Globus pallidus (tissue), 1 donor: ENCODE measurements at regions not wholly inside any gene's neighbourhood (a gene's known extent, or its start where the extent isn't known, plus 50 kb on each side); places are given as distances from the start of the nearest gene placed in this dataset.

Experiments
- DNase-seq: peaks from one replicate; pipeline ENCODE4 v3.0.0-alpha.2; 2015; ENCODE audit warnings: low spot score

DNA sequence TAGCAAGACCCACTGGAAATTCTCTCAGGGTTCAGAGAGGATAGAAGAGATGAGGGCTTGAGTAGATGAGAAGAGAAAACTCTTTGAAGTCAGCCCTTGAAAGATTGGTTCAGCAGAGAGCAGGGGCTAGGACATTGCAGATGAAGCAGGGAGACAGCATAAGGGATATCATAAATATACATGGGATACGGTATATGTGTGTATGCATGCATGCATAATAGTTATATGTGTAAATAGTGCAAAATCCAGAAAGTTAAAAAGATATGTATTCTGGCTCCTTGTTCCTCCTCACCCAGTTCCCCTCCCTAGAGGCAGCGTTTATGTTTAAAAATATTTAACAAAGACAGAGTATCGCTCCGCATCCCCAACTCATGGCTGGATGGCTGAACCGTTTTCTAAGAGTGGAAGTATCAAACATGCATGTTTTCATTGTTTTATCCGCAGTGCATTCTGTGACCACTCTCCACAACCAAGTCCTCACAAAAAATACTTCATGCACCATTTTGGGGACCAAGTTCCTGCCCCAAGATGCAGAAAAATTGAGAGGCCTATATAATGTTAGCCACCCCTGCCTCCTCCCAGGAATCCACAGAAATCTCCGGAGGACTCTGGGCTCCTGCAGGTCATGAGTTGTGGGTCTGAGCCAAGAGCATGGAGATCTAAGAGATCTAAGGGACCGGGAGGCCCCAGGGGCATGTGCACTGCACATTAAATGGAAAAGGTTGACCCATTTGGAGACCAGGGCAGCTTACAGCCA lies 119.5 kb downstream of the MTX3 start:
- DNase-seq, result no peak

DNA sequence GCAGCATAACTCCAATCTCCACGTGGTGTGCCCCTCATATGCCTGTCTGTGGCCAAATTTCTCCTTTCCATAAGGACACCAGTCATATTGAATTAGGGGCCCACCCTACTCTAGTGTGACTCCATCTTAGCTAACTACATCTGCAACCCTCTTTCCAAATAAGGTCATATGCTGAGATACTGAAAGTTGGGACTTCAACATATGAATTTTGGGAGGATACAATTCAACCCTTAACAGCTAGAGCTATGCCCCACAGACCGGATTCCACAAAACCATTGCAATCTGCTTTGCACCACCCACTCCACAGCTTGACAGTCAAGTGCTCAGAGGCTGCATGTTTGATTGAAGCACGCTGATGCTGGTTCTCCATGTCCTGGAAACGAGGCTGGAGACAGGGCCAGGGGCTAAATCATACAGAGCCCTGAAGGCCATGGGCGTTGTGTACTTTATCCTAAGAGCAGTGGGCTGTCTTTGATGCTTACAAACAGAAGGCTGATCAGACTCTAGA lies 122.8 kb downstream of the MTX3 start:
- DNase-seq, result no peak

DNA sequence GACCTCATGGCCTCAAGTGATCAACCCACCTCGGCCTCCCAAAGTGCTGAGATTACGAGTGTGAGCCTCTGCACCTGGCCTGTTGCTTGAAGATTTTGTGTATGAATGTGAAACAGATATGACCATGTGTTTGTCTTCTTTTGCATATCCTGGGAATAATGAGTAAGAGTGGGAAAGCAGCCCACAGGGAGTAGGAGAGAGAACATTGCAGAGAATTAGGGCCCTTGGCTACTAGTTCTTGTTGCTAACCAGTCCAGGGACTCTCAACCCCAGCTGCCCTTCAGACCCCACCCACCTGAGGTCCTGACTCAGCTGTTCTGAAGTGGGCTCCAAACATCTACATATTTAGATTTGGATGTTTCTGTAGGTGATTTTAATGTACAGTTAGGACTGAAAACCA lies 125.5 kb downstream of the MTX3 start:
- DNase-seq, result no peak

DNA sequence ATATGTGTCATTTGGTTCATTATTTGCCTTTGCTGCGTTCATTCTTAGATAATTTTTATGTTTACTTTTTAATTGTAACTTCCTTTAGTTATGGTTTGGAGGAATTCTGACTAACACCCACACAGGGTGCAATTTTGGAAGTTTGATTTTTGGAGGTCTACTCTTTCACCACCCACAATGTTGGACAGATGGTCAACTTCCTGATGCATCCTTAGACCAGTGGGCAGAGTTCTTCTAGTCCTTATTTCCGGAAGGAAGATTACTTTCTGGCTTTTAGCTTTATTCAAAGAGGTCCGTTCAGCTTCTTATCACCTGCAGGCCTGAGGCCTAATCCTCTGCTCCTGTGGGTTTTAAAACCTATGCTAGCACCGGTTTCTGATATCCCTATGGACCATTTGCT lies 126.7 kb downstream of the MTX3 start:
- no peak for DNase-seq

DNA sequence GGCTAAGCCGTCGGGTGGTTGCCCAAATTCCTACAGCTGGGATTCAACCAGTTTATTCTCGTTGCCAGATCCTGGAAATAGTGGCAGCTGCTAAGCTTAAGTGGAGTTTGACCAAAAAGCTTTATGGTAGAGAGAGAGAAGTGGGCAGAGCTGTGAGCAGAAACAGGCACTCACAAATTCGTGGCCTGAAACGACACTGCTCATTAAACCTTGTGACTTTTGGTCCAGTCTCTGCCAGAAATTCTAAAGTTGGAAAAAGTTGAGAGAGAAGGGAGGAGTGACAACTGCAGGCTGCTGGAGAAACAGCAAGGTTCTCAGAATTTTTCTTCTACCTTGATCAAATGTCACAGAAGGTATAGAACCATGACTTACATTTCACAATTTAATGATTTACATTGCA lies 131.5 kb downstream of the MTX3 start:
- DNase-seq, result no peak

DNA sequence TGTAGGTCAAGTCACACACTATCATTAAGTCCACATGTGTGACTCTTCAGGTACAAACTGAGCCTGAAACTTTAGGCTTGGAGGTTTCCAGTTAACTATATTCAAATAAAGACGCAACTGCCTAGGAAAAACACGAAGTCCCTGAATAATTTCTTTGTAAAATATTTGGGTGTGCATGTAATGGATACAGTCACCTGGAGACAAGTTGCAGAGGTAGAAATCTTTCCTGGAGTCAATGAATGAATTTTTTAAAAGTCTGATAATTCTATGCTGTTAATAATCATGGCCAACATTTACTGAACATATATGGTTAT lies 132.7 kb downstream of the MTX3 start:
- DNase-seq, result no peak

DNA sequence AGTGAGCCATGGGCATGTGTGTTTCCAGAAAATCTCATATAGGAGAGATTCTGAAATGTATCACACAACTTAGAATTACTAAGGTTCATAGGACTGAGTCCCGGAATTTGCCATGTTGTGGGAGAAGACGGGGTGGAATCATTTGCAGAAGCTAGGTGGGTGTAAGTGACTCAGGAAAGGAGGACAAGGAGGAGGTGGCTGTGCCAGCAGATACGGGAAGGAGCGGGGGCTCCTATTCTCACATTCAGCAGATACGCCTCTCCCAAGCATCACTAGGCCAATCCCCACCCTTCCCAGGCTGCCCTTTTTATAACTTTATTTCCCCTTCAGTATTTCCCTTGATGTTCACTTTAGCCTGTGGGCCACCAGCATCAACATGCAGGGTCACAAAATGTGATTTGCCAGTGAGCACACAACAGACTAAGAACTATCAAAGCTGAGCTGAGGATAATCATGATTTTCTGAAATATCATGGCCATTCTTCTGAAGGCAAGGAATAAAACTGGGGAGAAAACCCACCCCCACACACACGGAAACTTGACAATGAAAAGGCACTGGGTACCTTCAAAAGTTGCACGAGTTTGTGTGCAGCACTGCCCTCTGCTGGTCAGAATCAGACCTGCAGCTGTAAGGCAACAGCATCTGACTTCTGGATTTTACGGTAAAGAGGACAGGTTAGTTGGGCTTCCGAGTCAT lies 133.2 kb downstream of the MTX3 start:
- peak; percentile 61 for DNase-seq

DNA sequence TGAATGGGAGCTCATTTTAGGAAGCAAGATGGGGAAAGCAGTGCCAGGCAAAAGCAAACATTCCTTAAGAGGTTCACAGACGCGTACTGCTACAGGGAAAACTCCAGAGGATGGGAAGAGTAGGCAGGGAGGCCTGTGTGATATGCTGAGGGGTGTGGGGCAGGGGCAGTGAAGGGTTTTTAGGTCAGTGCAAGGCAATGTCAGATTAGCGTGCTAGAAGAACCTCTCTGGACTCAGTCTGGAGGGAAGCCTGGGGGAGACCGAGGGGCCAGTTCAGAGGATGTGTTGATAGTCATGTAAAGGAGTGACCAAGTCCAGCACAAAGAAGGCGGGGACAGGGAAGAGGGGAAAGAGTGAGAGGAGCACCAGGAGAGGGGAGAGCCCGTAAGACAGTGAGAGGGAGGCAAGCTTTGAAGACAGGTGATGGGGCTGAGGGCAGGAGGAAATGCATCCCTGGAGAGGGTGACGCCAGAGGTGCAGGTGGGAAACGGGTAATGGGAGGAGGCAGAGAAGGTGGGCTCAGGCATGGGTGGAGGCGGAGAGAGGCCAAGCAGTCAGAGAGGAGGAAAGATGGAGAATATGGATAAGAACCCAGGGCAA lies 134.5 kb downstream of the MTX3 start:
- no peak for DNase-seq

DNA sequence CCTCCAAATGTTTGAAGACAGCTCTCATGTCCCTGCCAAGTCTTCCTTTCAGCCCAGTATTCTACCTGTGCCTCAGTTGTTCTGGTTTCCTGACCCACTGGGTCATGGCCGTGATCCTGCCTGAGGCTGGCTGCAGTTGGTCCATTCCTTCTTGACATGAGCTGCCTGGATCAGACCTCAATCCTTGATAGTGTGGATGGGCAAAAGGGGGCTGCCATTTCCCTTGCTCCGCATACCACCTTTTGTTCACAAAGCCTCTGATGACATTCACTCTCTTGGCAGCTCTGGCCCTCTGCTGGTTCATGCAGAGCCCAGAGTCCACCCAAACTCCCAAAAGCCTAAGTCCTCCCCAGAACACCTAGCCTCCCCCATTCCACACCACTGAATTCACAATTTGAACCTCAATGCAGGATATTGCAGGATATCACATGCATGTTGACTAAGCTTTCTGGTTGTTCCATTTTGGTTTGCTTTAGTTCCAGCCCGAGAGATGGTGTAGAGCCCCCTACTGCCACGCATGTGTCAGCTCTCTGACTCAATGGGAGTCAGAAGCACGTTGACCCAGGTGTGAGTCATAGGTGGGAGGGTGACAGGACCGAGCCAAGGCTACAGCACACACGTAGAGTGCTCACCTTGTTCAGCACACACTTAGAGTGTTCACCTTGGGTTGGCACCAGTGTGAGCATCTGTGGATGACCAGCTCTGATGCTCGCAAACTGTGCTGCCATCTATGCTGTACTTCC lies 137.2 kb downstream of the MTX3 start:
- DNase-seq, result no peak

DNA sequence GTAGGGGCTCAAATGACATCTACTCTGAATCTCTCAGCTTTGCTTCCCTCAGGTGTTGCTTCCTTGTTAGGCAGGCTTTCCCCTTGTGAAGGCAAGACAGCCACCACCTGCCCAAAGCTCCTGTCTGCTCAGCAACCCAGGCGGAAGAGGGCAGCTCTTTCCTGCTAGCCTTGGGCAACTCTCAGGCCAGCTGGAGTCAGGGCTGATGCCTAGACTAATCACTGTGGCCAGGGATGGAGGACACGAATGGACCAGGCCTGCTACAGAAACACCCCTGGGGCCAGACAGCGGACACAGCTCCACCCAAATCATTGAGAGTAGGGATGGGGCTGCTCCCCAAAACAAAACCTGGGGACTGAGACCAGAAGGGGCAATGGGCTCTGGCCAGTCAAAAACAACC lies 138.0 kb downstream of the MTX3 start:
- no peak for DNase-seq

DNA sequence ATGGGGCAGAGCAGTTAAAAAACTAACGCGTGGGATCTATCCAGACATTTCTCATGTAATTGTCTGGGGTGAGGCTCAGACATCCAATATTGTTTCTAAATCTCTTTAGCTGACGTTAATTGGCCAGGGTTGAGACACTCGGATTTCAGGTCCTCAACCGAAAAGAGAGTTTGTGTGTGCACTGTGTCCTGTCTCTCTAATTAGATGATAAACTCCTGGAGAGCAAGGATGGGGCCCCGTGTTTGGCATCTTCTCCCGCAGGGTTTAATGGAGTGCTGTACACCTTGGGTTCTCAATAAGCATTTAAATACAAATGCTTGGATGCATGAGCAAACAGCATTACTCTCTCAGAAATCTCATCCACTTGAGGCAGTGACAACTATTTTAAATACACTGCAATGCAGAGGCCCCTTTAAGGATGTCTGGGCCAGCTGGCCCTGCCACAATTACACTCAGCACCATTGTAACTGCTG lies 139.6 kb downstream of the MTX3 start:
- DNase-seq, result no peak

DNA sequence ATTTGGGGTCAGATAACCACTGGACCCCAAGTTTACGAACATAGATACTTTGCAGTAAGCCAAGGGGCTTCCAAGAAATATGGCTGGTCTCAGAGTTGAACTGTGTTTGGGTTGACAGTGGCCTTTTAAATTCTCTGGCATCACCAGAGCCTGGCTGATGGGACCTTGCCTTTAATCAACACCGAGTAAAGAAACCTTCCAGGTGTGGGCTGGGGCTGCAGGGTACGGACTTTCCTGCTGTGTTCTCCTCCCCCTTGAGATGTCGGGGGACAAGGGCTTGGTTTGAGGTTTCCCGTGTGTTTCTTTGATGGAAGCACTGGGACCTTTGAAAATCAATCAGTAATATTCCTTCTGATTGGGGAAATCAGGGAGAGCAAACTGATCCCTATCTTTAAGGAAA lies 140.1 kb downstream of the MTX3 start:
- DNase-seq, result no peak

DNA sequence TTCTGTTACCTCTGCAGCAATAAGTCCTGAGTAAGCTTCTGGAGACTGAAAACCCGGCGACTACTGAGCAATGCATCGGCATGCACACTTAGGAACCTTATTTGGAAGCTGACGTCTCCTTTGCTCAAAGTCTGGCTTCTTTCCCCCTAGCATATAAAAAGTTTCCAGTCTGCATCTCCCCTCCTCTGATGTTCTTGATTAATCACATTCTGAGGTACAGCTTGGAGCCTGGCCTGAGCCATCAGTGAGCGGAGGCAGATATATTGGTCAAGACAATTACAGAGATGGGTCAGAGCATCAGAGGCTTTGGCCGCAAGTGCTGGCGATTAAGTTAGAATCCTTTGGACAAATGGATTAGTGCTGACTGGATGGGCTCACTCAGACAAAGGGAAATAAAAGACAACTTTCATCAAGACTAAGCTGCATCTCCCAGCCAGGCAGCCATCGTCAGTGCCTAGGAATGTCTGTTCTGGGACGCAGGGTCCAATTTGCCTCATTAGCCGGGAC lies 140.7 kb downstream of the MTX3 start:
- DNase-seq, result no peak

DNA sequence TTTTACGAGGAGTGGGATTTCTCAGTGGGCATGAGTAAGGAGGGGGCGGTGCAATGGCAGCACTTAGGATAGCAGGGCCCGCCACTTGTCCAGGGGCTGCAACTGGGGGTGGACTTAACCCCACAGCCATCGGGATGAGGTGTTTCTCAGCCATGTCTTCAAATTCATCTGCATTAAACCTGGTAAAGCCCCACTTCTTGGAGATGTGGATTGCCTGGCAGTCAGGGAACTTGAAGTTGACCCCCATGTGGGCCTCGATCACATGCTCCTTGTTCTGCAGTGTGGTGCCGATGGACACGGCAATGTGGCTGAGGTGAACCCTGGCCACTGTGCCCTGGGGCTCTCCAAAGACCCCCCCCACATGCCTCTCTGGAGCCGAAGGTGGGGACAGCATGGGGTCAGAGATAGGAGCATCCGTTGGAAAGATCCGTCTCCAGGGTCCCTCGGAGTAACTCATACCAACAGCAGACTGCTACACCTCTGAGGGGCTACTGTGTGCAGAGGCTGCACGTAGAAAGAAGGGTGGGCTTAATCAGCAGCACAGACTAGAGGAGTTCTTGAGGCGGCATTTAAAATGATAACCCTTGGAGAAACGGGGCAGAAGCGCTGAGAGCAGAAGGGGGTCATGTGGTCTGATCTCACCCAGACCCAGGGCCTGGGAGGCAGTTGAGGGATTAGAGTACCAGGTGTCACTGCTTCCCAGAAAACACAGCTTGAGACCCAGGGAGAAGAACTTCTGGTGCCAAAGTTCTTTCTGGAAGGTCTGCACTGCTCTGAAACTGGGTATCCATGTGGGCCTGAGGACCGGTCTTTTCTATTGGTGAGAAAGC lies 141.4 kb downstream of the MTX3 start:
- no peak for DNase-seq
